ENCODE measurements at regions not wholly inside any gene's neighbourhood (a gene's known extent, or its start where the extent isn't known, plus 50 kb on each side); places are given as distances from the start of the nearest gene placed in this dataset.

- Histone ChIP-seq H3K9me2 (ENCODE audit: insufficient read depth) (no peaks in the 10 kb centered on the region), H4K20me1 (ENCODE audit: insufficient read depth) (no peaks in the 10 kb centered on the region), H3K4me1 (ENCODE audit: control insufficient read depth in 1 of 2, insufficient read depth in 2 of 2, low read length in 2 of 2) (no peaks in the 10 kb centered on the region), H3K36me3 (ENCODE audit: control insufficient read depth in 1 of 2, insufficient read depth in 2 of 2, low read length in 2 of 2) (no peaks in the 10 kb centered on the region), H3K27me3 (ENCODE audit: insufficient read depth, low read length) (peaks cover 11% of the 10 kb centered on the region), H3K4me3 (replicated peaks in 1 of 2; ENCODE audit: low read depth in 1 of 2, low read length in 2 of 2) (no peak overlapping the region), H3K9me3 (ENCODE audit: control insufficient read depth in 1 of 2, insufficient read depth in 1 of 2, low read depth in 1 of 2, low read length in 2 of 2) (no peaks in the 10 kb centered on the region), H2AFZ (ENCODE audit: low read depth, low read length, poor library complexity, severe bottlenecking) (no peak overlapping the region), H3K27ac (ENCODE audit: low read depth, low read length) (no peak overlapping the region), H3K4me2 (ENCODE audit: low read length) (no peak overlapping the region), H3K79me2 (ENCODE audit: insufficient read depth, low read length) (no peaks in the 10 kb centered on the region), H3K9ac (ENCODE audit: low read length) (no peak overlapping the region)
- TF ChIP-seq ZNF274 (IDR thresholded peaks at IDR 0.05; ENCODE audit: low read depth, low read length) (no peak), EZH2phosphoT487 (IDR thresholded peaks at IDR 0.05; ENCODE audit: borderline replicate concordance) (no peak), JUND (IDR thresholded peaks at IDR 0.05) (no peak), EZH2 (IDR thresholded peaks at IDR 0.05) (no peak), ELF1 (IDR thresholded peaks at IDR 0.05; ENCODE audit: borderline replicate concordance, low read depth) (no peak), POLR2A (IDR thresholded peaks at IDR 0.05; ENCODE audit: borderline replicate concordance, extremely low read depth, insufficient read depth, insufficient read length) (no peak), FOSL1 (IDR thresholded peaks at IDR 0.05; ENCODE audit: low read depth) (no peak), EGR1 (IDR thresholded peaks at IDR 0.05; ENCODE audit: low read depth) (no peak), REST (IDR thresholded peaks at IDR 0.05; ENCODE audit: low read depth) (no peak), TCF7L2 (IDR thresholded peaks at IDR 0.05; ENCODE audit: borderline replicate concordance, extremely low read depth, insufficient read depth, insufficient read length) (no peak), ZBTB33 (IDR thresholded peaks at IDR 0.05; ENCODE audit: extremely low read depth, insufficient replicate concordance, low read length) (no peak), CEBPB (IDR thresholded peaks at IDR 0.05; ENCODE audit: low read depth) (no peak), POLR2AphosphoS5 (IDR thresholded peaks at IDR 0.05; ENCODE audit: low read depth, low read length) (no peak), ATF3 (IDR thresholded peaks at IDR 0.05) (no peak), CBX3 (IDR thresholded peaks at IDR 0.05; ENCODE audit: low read depth) (no peak), ZFX (IDR thresholded peaks at IDR 0.05) (no peak), SIN3A (IDR thresholded peaks at IDR 0.05; ENCODE audit: low read depth) (no peak), CTCF (IDR thresholded peaks at IDR 0.05 in 2 of 3, conservative IDR thresholded peaks at IDR 0.05 in 1 of 3; ENCODE audit: borderline replicate concordance in 1 of 3, insufficient read depth in 1 of 3, low read depth in 2 of 3, low read length in 2 of 3) (no peak), SP1 (IDR thresholded peaks at IDR 0.05; ENCODE audit: low read depth) (no peak)
- DNase-seq (ENCODE audit: low read depth, low spot score) = no peak
- intact Hi-C loops (cut with micrococcal nuclease) = no loop called here
- ATAC-seq = peak; percentile 46; the same call in 1 of the 2 replicates
- ChIA-PET RAD21 (ENCODE audit: low non-redundant PET in 1 of 2, low total read pairs in 2 of 2, uncharacterized antibody in 2 of 2, unreplicated experiment in 2 of 2) (no interaction called here), CTCF (no interaction called here), POLR2A (no interaction called here)
- no TSS peak for BruUV-seq (replicated peaks)
These were observed 331.0 kb upstream of the RGMA start for GRCh38 chr15:93420050-93420452.
